Osteocyte (in vitro differentiated cells): ENCODE measurements at regions not wholly inside any gene's neighbourhood (a gene's known extent, or its start where the extent isn't known, plus 50 kb on each side); places are given as distances from the start of the nearest gene placed in this dataset.

Experiments used
- DNase-seq: peaks from one replicate; pipeline ENCODE4 v3.0.0; 2021; ENCODE audit warnings: mixed read lengths; ENCODE audit not compliant: unreplicated experiment; ENCODE audit errors: extremely low spot score
- H3K27ac Mint-ChIP-seq: one replicate; pipeline ENCODE4 v1.8.0; 2021; ENCODE audit warnings: mild to moderate bottlenecking, mixed read lengths; ENCODE audit not compliant: unreplicated experiment
- H3K27me3 Mint-ChIP-seq: one replicate; pipeline ENCODE4 v1.8.0; 2021; ENCODE audit warnings: mixed read lengths; ENCODE audit not compliant: unreplicated experiment
- H3K36me3 Mint-ChIP-seq: one replicate; pipeline ENCODE4 v1.8.0; 2021; ENCODE audit warnings: mixed read lengths; ENCODE audit not compliant: unreplicated experiment
- H3K4me1 Mint-ChIP-seq: one replicate; pipeline ENCODE4 v1.8.0; 2021; ENCODE audit warnings: mixed read lengths; ENCODE audit not compliant: unreplicated experiment
- H3K4me3 Mint-ChIP-seq: one replicate; pipeline ENCODE4 v1.8.0; 2021; ENCODE audit warnings: mild to moderate bottlenecking, moderate library complexity, mixed read lengths; ENCODE audit not compliant: unreplicated experiment
- H3K9me3 Mint-ChIP-seq: one replicate; pipeline ENCODE4 v1.8.0; 2021; ENCODE audit warnings: mixed read lengths; ENCODE audit not compliant: unreplicated experiment
- CTCF ChIP-seq: fragments of 200-600 bp; sonication (generic); IDR thresholded peaks from 2 replicates; pipeline ENCODE4 v1.5.0; 2021; ENCODE audit warnings: antibody characterized with exemption, mild to moderate bottlenecking, moderate library complexity

DNA sequence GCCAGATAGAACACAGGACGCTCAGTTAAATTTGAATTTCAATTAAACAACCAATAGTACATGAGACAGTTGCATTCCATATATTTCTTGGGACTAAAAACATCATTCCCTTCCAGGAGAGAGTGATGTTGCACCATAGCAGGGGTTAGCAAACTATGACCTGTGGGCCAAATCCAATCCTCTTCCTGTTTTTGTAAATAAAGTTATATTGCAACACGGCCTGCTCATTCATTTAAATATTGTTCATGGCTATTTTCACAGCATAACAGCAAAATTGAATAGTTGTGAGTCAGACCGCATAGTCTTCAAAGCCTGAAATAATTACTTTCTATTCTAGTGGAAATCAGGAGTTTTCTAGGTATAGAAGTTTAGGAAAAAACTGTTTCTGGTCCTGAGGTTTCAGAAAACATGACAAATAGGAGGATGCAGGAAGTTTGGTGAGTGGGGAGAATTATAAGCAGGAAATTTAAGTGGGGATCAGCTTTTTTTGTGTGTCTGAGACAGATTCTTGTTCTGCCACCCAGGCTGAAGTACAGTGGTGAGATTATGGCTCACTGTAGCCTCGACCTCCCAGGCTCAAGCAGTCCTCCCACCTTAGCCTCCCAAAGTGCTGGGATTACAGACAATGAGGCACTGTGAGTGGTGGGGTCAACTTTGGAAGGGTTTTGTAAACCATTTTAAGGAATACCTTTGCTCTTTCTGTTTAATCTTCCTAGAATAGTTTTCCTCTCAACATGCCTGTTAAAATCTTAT is 131.5 kb downstream of the SOCS6 start:
- no peaks in the 10 kb centered on the region for H3K9me3 Mint-ChIP-seq
- H3K36me3 Mint-ChIP-seq, result no peaks in the 10 kb centered on the region
- no peak for DNase-seq
- H3K4me1 Mint-ChIP-seq, result peaks cover 20% of the 10 kb centered on the region
- H3K27me3 Mint-ChIP-seq, result no peaks in the 10 kb centered on the region
- H3K4me3 Mint-ChIP-seq, result no peak overlapping the region
- TF ChIP-seq CTCF, result no peak
- no peak overlapping the region for H3K27ac Mint-ChIP-seq

DNA sequence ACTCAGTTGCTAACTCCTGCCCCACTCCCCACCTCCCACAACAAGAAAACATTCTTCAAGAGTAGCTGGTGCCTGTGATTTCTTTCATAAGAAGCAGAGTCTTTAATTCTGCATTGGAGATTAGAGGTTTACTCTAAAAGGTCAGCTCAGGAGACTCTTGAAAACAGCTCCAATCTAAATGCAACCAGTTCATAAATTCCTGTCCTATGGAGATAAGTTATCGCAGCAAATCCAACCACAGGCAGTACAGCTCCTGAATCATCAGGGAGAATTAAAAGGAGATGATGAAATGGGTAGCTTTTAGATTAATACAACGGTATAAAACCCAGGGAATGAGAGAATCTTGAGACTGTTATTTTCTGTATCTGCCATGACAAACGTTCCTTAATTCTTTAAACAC is 130.7 kb downstream of the SOCS6 start:
- Mint-ChIP-seq H3K27ac (no peak overlapping the region), H3K4me1 (peaks cover 20% of the 10 kb centered on the region), H3K9me3 (no peaks in the 10 kb centered on the region), H3K4me3 (no peak overlapping the region), H3K27me3 (no peaks in the 10 kb centered on the region), H3K36me3 (no peaks in the 10 kb centered on the region)
- no peak for DNase-seq
- TF ChIP-seq CTCF, result no peak

GRCh38 chr18:70418546-70419311 is 129.9 kb downstream of the SOCS6 start:
- no peaks in the 10 kb centered on the region for H3K27me3 Mint-ChIP-seq
- no peak for DNase-seq
- H3K36me3 Mint-ChIP-seq, result no peaks in the 10 kb centered on the region
- no peak for TF ChIP-seq CTCF
- no peak overlapping the region for H3K27ac Mint-ChIP-seq
- H3K4me3 Mint-ChIP-seq, result no peak overlapping the region
- H3K9me3 Mint-ChIP-seq, result no peaks in the 10 kb centered on the region
- H3K4me1 Mint-ChIP-seq, result peaks cover 20% of the 10 kb centered on the region

- no peak for TF ChIP-seq CTCF
- Mint-ChIP-seq H3K9me3 (no peaks in the 10 kb centered on the region), H3K27ac (no peak overlapping the region), H3K36me3 (no peaks in the 10 kb centered on the region), H3K4me1 (peaks cover 18% of the 10 kb centered on the region), H3K4me3 (no peak overlapping the region), H3K27me3 (no peaks in the 10 kb centered on the region)
- no peak for DNase-seq
These were observed 129.0 kb downstream of the SOCS6 start for GRCh38 chr18:70417847-70418246.

GRCh38 chr18:70416496-70416895 is 127.7 kb downstream of the SOCS6 start:
- no peak for TF ChIP-seq CTCF
- Mint-ChIP-seq H3K9me3 (no peaks in the 10 kb centered on the region), H3K36me3 (no peaks in the 10 kb centered on the region), H3K4me3 (no peak overlapping the region), H3K4me1 (peaks cover 8% of the 10 kb centered on the region), H3K27me3 (no peaks in the 10 kb centered on the region), H3K27ac (no peak overlapping the region)
- DNase-seq, result no peak
